Uterus (tissue), 2 donors: ENCODE measurements at regions not wholly inside any gene's neighbourhood (a gene's known extent, or its start where the extent isn't known, plus 50 kb on each side); places are given as distances from the start of the nearest gene placed in this dataset.

Source experiments
- POLR2A ChIP-seq, 2 donors: fragments of 450-650 bp; IDR thresholded peaks; one replicate each; pipeline ENCODE4 v1.6.1; 2016; ENCODE audit warnings: antibody characterized with exemption in 2 of 2, mild to moderate bottlenecking in 1 of 2, moderate library complexity in 1 of 2
- TF ChIP-seq, protein P1 (sequence below), 4 experiments: fragments of 200-600 bp in 2 of 4; fragments of 450-650 bp in 2 of 4; sonication (generic) in 2 of 4; IDR thresholded peaks; one replicate each; pipeline ENCODE4 v1.5.1; 2016 to 2019; ENCODE audit warnings: antibody characterized with exemption in 4 of 4, mild to moderate bottlenecking in 2 of 4, moderate library complexity in 1 of 4

- TF ChIP-seq POLR2A (IDR thresholded peaks at IDR 0.05): no peak
- TF ChIP-seq, protein P1, sequence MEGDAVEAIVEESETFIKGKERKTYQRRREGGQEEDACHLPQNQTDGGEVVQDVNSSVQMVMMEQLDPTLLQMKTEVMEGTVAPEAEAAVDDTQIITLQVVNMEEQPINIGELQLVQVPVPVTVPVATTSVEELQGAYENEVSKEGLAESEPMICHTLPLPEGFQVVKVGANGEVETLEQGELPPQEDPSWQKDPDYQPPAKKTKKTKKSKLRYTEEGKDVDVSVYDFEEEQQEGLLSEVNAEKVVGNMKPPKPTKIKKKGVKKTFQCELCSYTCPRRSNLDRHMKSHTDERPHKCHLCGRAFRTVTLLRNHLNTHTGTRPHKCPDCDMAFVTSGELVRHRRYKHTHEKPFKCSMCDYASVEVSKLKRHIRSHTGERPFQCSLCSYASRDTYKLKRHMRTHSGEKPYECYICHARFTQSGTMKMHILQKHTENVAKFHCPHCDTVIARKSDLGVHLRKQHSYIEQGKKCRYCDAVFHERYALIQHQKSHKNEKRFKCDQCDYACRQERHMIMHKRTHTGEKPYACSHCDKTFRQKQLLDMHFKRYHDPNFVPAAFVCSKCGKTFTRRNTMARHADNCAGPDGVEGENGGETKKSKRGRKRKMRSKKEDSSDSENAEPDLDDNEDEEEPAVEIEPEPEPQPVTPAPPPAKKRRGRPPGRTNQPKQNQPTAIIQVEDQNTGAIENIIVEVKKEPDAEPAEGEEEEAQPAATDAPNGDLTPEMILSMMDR (IDR thresholded peaks at IDR 0.05): no peak
Measured at GRCh38 chr7:25964483-25964991, 187.5 kb upstream of the NFE2L3 start.
